ENCODE measurements at regions not wholly inside any gene's neighbourhood (a gene's known extent, or its start where the extent isn't known, plus 50 kb on each side); places are given as distances from the start of the nearest gene placed in this dataset.

- DNase-seq, result no peak
Observed at GRCh38 chr7:20952916-20953315, 166.2 kb upstream of the SP8 start.

GRCh38 chr7:20954711-20955619, 168.3 kb upstream of the SP8 start:
- no peak for DNase-seq

- DNase-seq, result peak; percentile 77
Observed at GRCh38 chr7:20958572-20958971, 171.9 kb upstream of the SP8 start.

- DNase-seq, result no peak
Observed at GRCh38 chr7:20959281-20959680, 172.6 kb upstream of the SP8 start.

GRCh38 chr7:20963556-20964280, 177.0 kb upstream of the SP8 start:
- DNase-seq, result no peak

GRCh38 chr7:20964281-20964918, 177.7 kb upstream of the SP8 start:
- peak; percentile 42 for DNase-seq

GRCh38 chr7:20971219-20971618, 184.5 kb upstream of the SP8 start:
- DNase-seq, result no peak

- peak; percentile 64 for DNase-seq
Observed at GRCh38 chr7:20980232-20980631, 193.5 kb upstream of the SP8 start.

- peak; percentile 34 for DNase-seq
Observed at GRCh38 chr7:20980668-20981264, 194.1 kb upstream of the SP8 start.

GRCh38 chr7:20988340-20988739, 201.7 kb upstream of the SP8 start:
- DNase-seq, result no peak

- no peak for DNase-seq
Observed at GRCh38 chr7:20991544-20991943, 204.9 kb upstream of the SP8 start.

GRCh38 chr7:20993693-20994092, 207.0 kb upstream of the SP8 start:
- no peak for DNase-seq

- DNase-seq, result no peak
Observed at GRCh38 chr7:20998309-20998708, 211.6 kb upstream of the SP8 start.

- no peak for DNase-seq
Observed at GRCh38 chr7:21011153-21011552, 224.5 kb upstream of the SP8 start.

- no peak for DNase-seq
Observed at GRCh38 chr7:21013765-21014539, 227.3 kb upstream of the SP8 start.

- DNase-seq, result no peak
Observed at GRCh38 chr7:21020667-21021066, 234.0 kb upstream of the SP8 start.

GRCh38 chr7:21023841-21024484, 237.3 kb upstream of the SP8 start:
- no peak for DNase-seq

GRCh38 chr7:21024485-21024867, 237.8 kb upstream of the SP8 start:
- DNase-seq, result peak; percentile 38

GRCh38 chr7:21028186-21028585, 241.5 kb upstream of the SP8 start:
- peak; percentile 66 for DNase-seq

GRCh38 chr7:21028599-21028998, 241.9 kb upstream of the SP8 start:
- peak; percentile 46 for DNase-seq

GRCh38 chr7:21029006-21029405, 242.3 kb upstream of the SP8 start:
- peak; percentile 42 for DNase-seq

All from retina (tissue), 1 donor.